Activated CD4-positive, alpha-beta memory T cell treated with anti-CD3 and anti-CD28 coated beads for 36 hours (primary cell): ENCODE measurements at regions not wholly inside any gene's neighbourhood (a gene's known extent, or its start where the extent isn't known, plus 50 kb on each side); places are given as distances from the start of the nearest gene placed in this dataset.

Experiments
- CTCF ChIA-PET: fragments of 350-600 bp; sonication (Branson Sonifier 250); formaldehyde crosslinking; loops from one replicate; lab custom pipeline; 2021; ENCODE audit warnings: antibody characterized with exemption, inconsistent platforms; lab: Charles Lee
- POLR2A ChIA-PET: fragments of 350-600 bp; sonication (Branson Sonifier 250); formaldehyde crosslinking; loops from one replicate; lab custom pipeline; 2021; ENCODE audit warnings: antibody characterized with exemption; lab: Charles Lee
- DNase-seq: peaks from one replicate; pipeline ENCODE4 v3.0.0-alpha.2; 2020
- H3K27ac Mint-ChIP-seq: one replicate; pipeline ENCODE4 v1.8.0; 2021; ENCODE audit warnings: mixed read lengths
- H3K27me3 Mint-ChIP-seq: one replicate; pipeline ENCODE4 v1.8.0; 2021; ENCODE audit warnings: mixed read lengths
- H3K36me3 Mint-ChIP-seq: one replicate; pipeline ENCODE4 v1.8.0; 2021; ENCODE audit warnings: mixed read lengths
- H3K4me1 Mint-ChIP-seq: one replicate; pipeline ENCODE4 v1.8.0; 2021; ENCODE audit warnings: low read depth, mixed read lengths
- H3K4me3 Mint-ChIP-seq: one replicate; pipeline ENCODE4 v1.8.0; 2021; ENCODE audit warnings: mild to moderate bottlenecking, mixed read lengths
- H3K9me3 Mint-ChIP-seq: one replicate; pipeline ENCODE4 v1.8.0; 2021; ENCODE audit warnings: mixed read lengths
- intact Hi-C: fragments of 100-400 bp; cut with micrococcal nuclease; formaldehyde crosslinking; loops from one replicate; pipeline ENCODE4 v1.15.1; 2023

- ChIA-PET POLR2A (no interaction called here), CTCF (no interaction called here)
- DNase-seq, result no peak
- Mint-ChIP-seq H3K27me3 (no peaks in the 10 kb centered on the region), H3K4me3 (no peak overlapping the region), H3K27ac (no peak overlapping the region), H3K9me3 (peaks cover 5% of the 10 kb centered on the region), H3K36me3 (no peaks in the 10 kb centered on the region), H3K4me1 (no peaks in the 10 kb centered on the region)
- intact Hi-C loops, result no loop called here
Measured at GRCh38 chr4:43356786-43357185, 464.3 kb downstream of the GRXCR1 start.

DNA sequence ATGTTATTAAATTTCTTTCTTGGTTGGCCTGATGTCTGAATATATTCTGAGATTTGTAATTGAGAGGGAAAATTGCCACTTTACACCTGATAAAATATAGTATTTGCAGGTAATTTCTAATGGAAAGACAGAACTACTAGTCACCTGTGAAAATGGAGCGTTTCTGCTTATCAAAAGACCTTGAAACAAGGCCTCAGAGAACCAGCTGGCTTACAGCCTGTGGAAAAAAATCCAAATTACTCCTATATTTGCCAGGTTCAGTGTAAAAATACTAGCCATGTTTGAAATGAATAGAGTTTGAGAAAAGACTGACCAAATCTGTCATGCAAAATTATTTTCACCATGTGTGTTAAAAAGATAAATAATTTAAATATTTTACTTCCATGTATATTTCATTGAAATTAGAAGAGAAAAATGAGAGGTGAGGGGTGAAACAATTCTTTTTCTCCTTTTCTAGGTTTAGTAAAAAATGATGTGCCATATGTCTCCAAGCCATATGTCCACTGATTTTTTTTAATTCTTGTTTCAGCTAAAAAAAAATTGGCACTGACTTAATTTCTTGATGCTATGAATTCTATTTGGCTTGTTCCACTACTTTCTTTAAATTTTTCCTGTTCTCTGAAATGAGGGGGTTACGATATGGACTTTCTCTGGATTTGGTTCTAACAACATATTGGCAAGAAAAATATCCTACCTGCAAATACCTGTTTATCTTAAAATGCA lies 464.9 kb downstream of the GRXCR1 start:
- Mint-ChIP-seq H3K4me3 (no peak overlapping the region), H3K36me3 (no peaks in the 10 kb centered on the region), H3K27ac (no peak overlapping the region), H3K4me1 (no peaks in the 10 kb centered on the region), H3K9me3 (peaks cover 5% of the 10 kb centered on the region), H3K27me3 (no peaks in the 10 kb centered on the region)
- no peak for DNase-seq
- CTCF ChIA-PET, result no interaction called here
- POLR2A ChIA-PET, result no interaction called here
- intact Hi-C loops, result no loop called here

- DNase-seq, result no peak
- no peak overlapping the region for H3K4me3 Mint-ChIP-seq
- H3K36me3 Mint-ChIP-seq, result no peaks in the 10 kb centered on the region
- ChIA-PET POLR2A (no interaction called here), CTCF (no interaction called here)
- intact Hi-C loops, result no loop called here
- peaks cover 2% of the 10 kb centered on the region for H3K9me3 Mint-ChIP-seq
- no peak overlapping the region for H3K27ac Mint-ChIP-seq
- no peaks in the 10 kb centered on the region for H3K4me1 Mint-ChIP-seq
- no peaks in the 10 kb centered on the region for H3K27me3 Mint-ChIP-seq
Measured at GRCh38 chr4:43360296-43360695, 467.8 kb downstream of the GRXCR1 start.

DNA sequence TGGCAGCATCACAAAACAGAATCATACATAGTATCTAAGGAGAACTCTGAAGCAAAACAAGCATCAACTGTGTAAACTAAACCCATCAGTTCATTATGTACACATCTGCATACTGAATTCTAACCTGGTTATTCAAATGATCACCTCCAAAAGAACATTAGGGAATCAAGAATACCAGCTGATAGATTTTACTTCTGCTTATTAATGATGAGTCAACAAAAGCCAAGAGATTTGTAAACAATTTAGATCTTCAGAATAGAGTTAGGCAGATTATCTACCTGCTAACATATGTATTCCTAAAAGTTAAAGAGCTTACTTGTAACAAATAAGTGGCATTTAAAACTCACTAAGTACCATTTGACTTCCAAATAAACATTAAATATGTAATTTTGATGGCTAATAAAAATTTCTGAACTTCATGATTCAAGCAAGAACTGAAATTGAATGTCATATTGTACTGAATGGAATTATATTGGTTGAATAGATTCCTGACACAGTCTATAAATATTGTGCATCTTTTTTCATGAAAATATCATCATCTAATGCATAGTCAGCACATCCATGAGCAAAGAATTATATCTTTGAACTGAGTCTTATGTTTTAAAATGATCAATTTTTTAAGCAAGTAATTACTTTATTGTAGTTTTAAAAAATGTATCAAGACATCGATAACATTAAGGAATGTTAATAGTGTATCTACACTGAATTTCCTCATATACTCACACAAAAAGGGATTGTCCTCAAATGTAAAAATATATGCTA lies 470.5 kb downstream of the GRXCR1 start:
- no peak for DNase-seq
- Mint-ChIP-seq H3K27me3 (no peaks in the 10 kb centered on the region), H3K4me3 (no peak overlapping the region)

GRCh38 chr4:43369036-43369594 lies 476.6 kb downstream of the GRXCR1 start:
- Mint-ChIP-seq H3K27ac (no peak overlapping the region), H3K4me3 (no peak overlapping the region), H3K36me3 (no peaks in the 10 kb centered on the region), H3K9me3 (no peaks in the 10 kb centered on the region), H3K27me3 (no peaks in the 10 kb centered on the region), H3K4me1 (no peaks in the 10 kb centered on the region)
- ChIA-PET POLR2A (no interaction called here), CTCF (no interaction called here)
- DNase-seq, result no peak
- intact Hi-C loops, result no loop called here

More for the DNA sequence above, 470.5 kb downstream of the GRXCR1 start:
- Mint-ChIP-seq H3K9me3 (peaks cover 2% of the 10 kb centered on the region), H3K4me1 (no peaks in the 10 kb centered on the region), H3K36me3 (no peaks in the 10 kb centered on the region), H3K27ac (no peak overlapping the region)
- POLR2A ChIA-PET, result no interaction called here
- intact Hi-C loops, result no loop called here
- CTCF ChIA-PET, result no interaction called here

GRCh38 chr4:43373201-43373600 lies 480.7 kb downstream of the GRXCR1 start:
- no peaks in the 10 kb centered on the region for H3K4me1 Mint-ChIP-seq
- no peaks in the 10 kb centered on the region for H3K27me3 Mint-ChIP-seq
- POLR2A ChIA-PET, result no interaction called here
- no peak for DNase-seq
- no peak overlapping the region for H3K27ac Mint-ChIP-seq
- intact Hi-C loops, result no loop called here
- H3K9me3 Mint-ChIP-seq, result peaks cover 3% of the 10 kb centered on the region
- no peaks in the 10 kb centered on the region for H3K36me3 Mint-ChIP-seq
- CTCF ChIA-PET, result no interaction called here
- no peak overlapping the region for H3K4me3 Mint-ChIP-seq

- CTCF ChIA-PET, result no interaction called here
- no peak for DNase-seq
- intact Hi-C loops, result no loop called here
- POLR2A ChIA-PET, result no interaction called here
- Mint-ChIP-seq H3K4me1 (no peaks in the 10 kb centered on the region), H3K27ac (no peak overlapping the region), H3K4me3 (no peak overlapping the region), H3K36me3 (no peaks in the 10 kb centered on the region), H3K9me3 (peaks cover 3% of the 10 kb centered on the region), H3K27me3 (no peaks in the 10 kb centered on the region)
Measured at GRCh38 chr4:43374216-43374751, 481.8 kb downstream of the GRXCR1 start.

DNA sequence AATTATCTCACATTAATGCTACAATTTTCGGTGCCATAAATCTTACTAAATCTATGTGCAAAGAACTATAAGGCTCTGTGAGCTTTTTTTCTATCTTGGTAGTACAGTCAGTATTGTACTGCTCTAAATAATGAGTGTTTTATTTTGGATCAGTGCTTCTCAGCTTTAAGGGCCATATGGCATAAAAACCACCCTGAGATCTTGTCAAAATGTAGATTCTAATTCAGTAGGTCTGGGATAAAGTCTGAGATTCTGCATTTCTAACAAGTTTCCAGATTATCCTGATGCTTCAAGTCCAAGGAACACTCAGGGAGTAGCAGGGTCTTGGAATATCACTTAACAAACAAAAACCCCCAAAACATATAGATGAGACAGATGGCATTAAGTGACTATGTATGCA lies 486.5 kb downstream of the GRXCR1 start:
- intact Hi-C loops, result no loop called here
- no peak for DNase-seq
- peaks cover 3% of the 10 kb centered on the region for H3K9me3 Mint-ChIP-seq

GRCh38 chr4:43380093-43380492 lies 487.6 kb downstream of the GRXCR1 start:
- CTCF ChIA-PET, result no interaction called here
- Mint-ChIP-seq H3K27ac (no peak overlapping the region), H3K9me3 (peaks cover 3% of the 10 kb centered on the region), H3K27me3 (no peaks in the 10 kb centered on the region), H3K36me3 (no peaks in the 10 kb centered on the region), H3K4me3 (no peak overlapping the region), H3K4me1 (no peaks in the 10 kb centered on the region)
- no peak for DNase-seq
- POLR2A ChIA-PET, result no interaction called here
- intact Hi-C loops, result no loop called here

More for the DNA sequence above, 486.5 kb downstream of the GRXCR1 start:
- H3K27me3 Mint-ChIP-seq, result no peaks in the 10 kb centered on the region
- POLR2A ChIA-PET, result no interaction called here
- no peaks in the 10 kb centered on the region for H3K36me3 Mint-ChIP-seq
- CTCF ChIA-PET, result no interaction called here
- H3K4me3 Mint-ChIP-seq, result no peak overlapping the region
- H3K27ac Mint-ChIP-seq, result no peak overlapping the region
- H3K4me1 Mint-ChIP-seq, result no peaks in the 10 kb centered on the region

- intact Hi-C loops, result no loop called here
- peaks cover 1% of the 10 kb centered on the region for H3K9me3 Mint-ChIP-seq
- H3K4me3 Mint-ChIP-seq, result no peak overlapping the region
- no peaks in the 10 kb centered on the region for H3K36me3 Mint-ChIP-seq
- no peak for DNase-seq
- no peaks in the 10 kb centered on the region for H3K27me3 Mint-ChIP-seq
- no peak overlapping the region for H3K27ac Mint-ChIP-seq
- CTCF ChIA-PET, result no interaction called here
- no peaks in the 10 kb centered on the region for H3K4me1 Mint-ChIP-seq
- POLR2A ChIA-PET, result no interaction called here
Measured at GRCh38 chr4:43391069-43391468, 498.6 kb downstream of the GRXCR1 start.

GRCh38 chr4:43394976-43395375 lies 502.5 kb downstream of the GRXCR1 start:
- intact Hi-C loops, result no loop called here
- no peak for DNase-seq
- Mint-ChIP-seq H3K4me3 (no peak overlapping the region), H3K9me3 (peaks cover 9% of the 10 kb centered on the region), H3K27me3 (no peaks in the 10 kb centered on the region), H3K4me1 (no peaks in the 10 kb centered on the region), H3K36me3 (no peaks in the 10 kb centered on the region), H3K27ac (no peak overlapping the region)
- POLR2A ChIA-PET, result no interaction called here
- CTCF ChIA-PET, result no interaction called here

- Mint-ChIP-seq H3K4me1 (no peaks in the 10 kb centered on the region), H3K27ac (no peak overlapping the region), H3K4me3 (no peak overlapping the region), H3K27me3 (no peaks in the 10 kb centered on the region), H3K36me3 (no peaks in the 10 kb centered on the region), H3K9me3 (peaks cover 9% of the 10 kb centered on the region)
- DNase-seq, result no peak
- ChIA-PET CTCF (no interaction called here), POLR2A (no interaction called here)
- intact Hi-C loops, result no loop called here
Measured at GRCh38 chr4:43399726-43400125, 507.2 kb downstream of the GRXCR1 start.
